H1 (cell line): ENCODE measurements at regions not wholly inside any gene's neighbourhood (a gene's known extent, or its start where the extent isn't known, plus 50 kb on each side); places are given as distances from the start of the nearest gene placed in this dataset.

Experiments
- EP300 ChIP-seq, 2 experiments: IDR thresholded peaks; 1 replicate in 1 of 2; 2 replicates in 1 of 2; pipeline ENCODE4 v1.6.1; 2011 to 2012; ENCODE audit warnings: low read depth in 2 of 2, low read length in 2 of 2, mild to moderate bottlenecking in 2 of 2, borderline replicate concordance in 1 of 2, inconsistent platforms in 1 of 2, moderate library complexity in 1 of 2
- EZH2 ChIP-seq: fragments of 200-600 bp; sonication (generic); IDR thresholded peaks from 2 replicates; pipeline ENCODE4 v1.7.1; 2012; ENCODE audit warnings: low read depth, mild to moderate bottlenecking, moderate library complexity, low read length, inconsistent platforms; ENCODE audit not compliant: severe bottlenecking
- POLR2AphosphoS5 ChIP-seq: IDR thresholded peaks from 2 replicates; pipeline ENCODE4 v1.6.1; 2011; ENCODE audit warnings: low read depth, low read length
- RFX5 ChIP-seq: IDR thresholded peaks from 2 replicates; pipeline ENCODE4 v1.6.1; 2011; ENCODE audit warnings: low read depth, low read length, improper control_type of control experiment, borderline replicate concordance
- SIN3A ChIP-seq, 2 experiments: IDR thresholded peaks in 1 of 2; conservative IDR thresholded peaks in 1 of 2; 2 replicates each; pipeline ENCODE4 v1.6.1; 2011 to 2012; ENCODE audit warnings: low read length in 2 of 2, improper control_type of control experiment in 1 of 2, low read depth in 1 of 2, mild to moderate bottlenecking in 1 of 2
- SUZ12 ChIP-seq: fragments of 200-600 bp; sonication (generic); IDR thresholded peaks from 2 replicates; pipeline ENCODE4 v1.6.1; 2012; ENCODE audit warnings: mild to moderate bottlenecking, inconsistent platforms, low read length, moderate library complexity, mixed read lengths
- TF ChIP-seq, protein P1 (sequence below): IDR thresholded peaks from 2 replicates; pipeline ENCODE4 v1.6.1; 2012; ENCODE audit warnings: inconsistent platforms

DNA sequence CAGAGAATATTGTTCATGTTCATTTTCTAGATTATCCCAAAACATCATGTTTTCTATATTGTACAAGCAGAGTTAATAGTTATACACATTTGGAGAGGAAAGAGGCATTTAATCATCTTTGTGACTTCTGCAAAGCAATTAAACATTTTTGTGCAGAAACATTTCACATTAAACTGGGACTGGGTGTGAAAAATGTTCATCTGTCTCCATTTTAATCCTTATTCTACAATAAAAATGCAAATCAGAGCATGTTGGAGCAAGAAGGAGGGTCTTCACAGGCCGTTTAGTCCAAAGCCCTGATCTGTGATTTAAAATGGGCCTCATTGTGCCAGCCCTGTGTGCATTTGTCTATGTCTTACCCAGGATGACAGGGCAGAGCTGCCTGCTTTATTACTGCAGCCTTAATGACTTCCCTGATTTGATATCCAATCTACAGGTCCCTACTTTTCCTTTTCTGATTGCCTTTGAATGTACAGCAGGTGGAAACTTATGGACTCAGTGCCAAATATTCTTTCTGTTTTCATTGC is 183.5 kb downstream of the CAVIN4 start (continued):
- no peak for TF ChIP-seq SIN3A (conservative IDR thresholded peaks at IDR 0.05 in 1 of 2, IDR thresholded peaks at IDR 0.05 in 1 of 2; ENCODE audit: low read depth in 1 of 2, low read length in 2 of 2)
- no peak for TF ChIP-seq EZH2
- TF ChIP-seq RFX5 = no peak
- TF ChIP-seq SUZ12 = no peak
- TF ChIP-seq POLR2AphosphoS5 = no peak
- TF ChIP-seq EP300 (IDR thresholded peaks at IDR 0.05; ENCODE audit: borderline replicate concordance in 1 of 2, low read depth in 2 of 2, low read length in 2 of 2) = no peak
- TF ChIP-seq, protein P1, sequence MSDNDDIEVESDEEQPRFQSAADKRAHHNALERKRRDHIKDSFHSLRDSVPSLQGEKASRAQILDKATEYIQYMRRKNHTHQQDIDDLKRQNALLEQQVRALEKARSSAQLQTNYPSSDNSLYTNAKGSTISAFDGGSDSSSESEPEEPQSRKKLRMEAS = no peak
